Activated T-helper 2 cell treated with anti-CD3 and anti-CD28 coated beads, Interferon-gamma antibody, Interleukin-2, Interleukin-4, amounts not matched to agents 10 μg/mL and 5 μg/mL and 100 μg/mL, durations not matched to agents 14 hours and 24 hours and 36 hours (primary cell): ENCODE measurements at regions not wholly inside any gene's neighbourhood (a gene's known extent, or its start where the extent isn't known, plus 50 kb on each side); places are given as distances from the start of the nearest gene placed in this dataset.

ENCODE experiments used
- DNase-seq: peaks from one replicate; pipeline ENCODE4 v3.0.0; 2021; ENCODE audit warnings: low spot score
- H3K27ac Mint-ChIP-seq: one replicate; pipeline ENCODE4 v1.8.0; 2021; ENCODE audit warnings: mixed read lengths
- H3K27me3 Mint-ChIP-seq: one replicate; pipeline ENCODE4 v1.8.0; 2021; ENCODE audit warnings: low read depth, mixed read lengths
- H3K36me3 Mint-ChIP-seq: one replicate; pipeline ENCODE4 v1.8.0; 2021; ENCODE audit warnings: low read depth, mixed read lengths
- H3K4me1 Mint-ChIP-seq: one replicate; pipeline ENCODE4 v1.8.0; 2021; ENCODE audit warnings: low read depth, mixed read lengths
- H3K4me3 Mint-ChIP-seq: one replicate; pipeline ENCODE4 v1.8.0; 2021; ENCODE audit warnings: low read depth, mild to moderate bottlenecking, moderate library complexity, mixed read lengths
- H3K9me3 Mint-ChIP-seq: one replicate; pipeline ENCODE4 v1.8.0; 2021; ENCODE audit warnings: mixed read lengths
- intact Hi-C: fragments of 100-400 bp; cut with micrococcal nuclease; formaldehyde crosslinking; loops from one replicate; pipeline ENCODE4 v1.15.1; 2023

- Mint-ChIP-seq H3K4me3 (no peak overlapping the region), H3K9me3 (no peaks in the 10 kb centered on the region), H3K27ac (no peak overlapping the region), H3K36me3 (no peaks in the 10 kb centered on the region), H3K4me1 (peaks cover 29% of the 10 kb centered on the region), H3K27me3 (no peaks in the 10 kb centered on the region)
- intact Hi-C loops: no loop called here
- no peak for DNase-seq
These were observed 152.2 kb upstream of the PARP11 start for GRCh38 chr12:4025181-4026019.

- Mint-ChIP-seq H3K27me3 (no peaks in the 10 kb centered on the region), H3K27ac (no peak overlapping the region), H3K9me3 (no peaks in the 10 kb centered on the region), H3K36me3 (no peaks in the 10 kb centered on the region), H3K4me1 (peaks cover 26% of the 10 kb centered on the region), H3K4me3 (no peak overlapping the region)
- intact Hi-C loops: no loop called here
- DNase-seq: no peak
These were observed 151.5 kb upstream of the PARP11 start for GRCh38 chr12:4024701-4025100.

GRCh38 chr12:4015225-4016091 lies 142.3 kb upstream of the PARP11 start:
- Mint-ChIP-seq H3K27me3 (peaks cover 2% of the 10 kb centered on the region), H3K27ac (no peak overlapping the region), H3K36me3 (no peaks in the 10 kb centered on the region), H3K4me3 (no peak overlapping the region), H3K4me1 (no peaks in the 10 kb centered on the region), H3K9me3 (no peaks in the 10 kb centered on the region)
- intact Hi-C loops: no loop called here
- DNase-seq: no peak

- no peak overlapping the region for H3K4me3 Mint-ChIP-seq
- no peak overlapping the region for H3K27ac Mint-ChIP-seq
- H3K9me3 Mint-ChIP-seq: no peaks in the 10 kb centered on the region
- intact Hi-C loops: no loop called here
- no peaks in the 10 kb centered on the region for H3K36me3 Mint-ChIP-seq
- no peaks in the 10 kb centered on the region for H3K4me1 Mint-ChIP-seq
- H3K27me3 Mint-ChIP-seq: peaks cover 2% of the 10 kb centered on the region
- DNase-seq: no peak
These were observed 141.6 kb upstream of the PARP11 start for GRCh38 chr12:4014858-4015224.

- H3K4me1 Mint-ChIP-seq: no peaks in the 10 kb centered on the region
- H3K27me3 Mint-ChIP-seq: peaks cover 2% of the 10 kb centered on the region
- no peak for DNase-seq
- H3K4me3 Mint-ChIP-seq: no peak overlapping the region
- intact Hi-C loops: no loop called here
- no peaks in the 10 kb centered on the region for H3K36me3 Mint-ChIP-seq
- no peaks in the 10 kb centered on the region for H3K9me3 Mint-ChIP-seq
- no peak overlapping the region for H3K27ac Mint-ChIP-seq
These were observed 141.2 kb upstream of the PARP11 start for GRCh38 chr12:4014444-4014843.

- Mint-ChIP-seq H3K27ac (no peak overlapping the region), H3K9me3 (no peaks in the 10 kb centered on the region), H3K36me3 (no peaks in the 10 kb centered on the region), H3K4me1 (no peaks in the 10 kb centered on the region), H3K4me3 (no peak overlapping the region), H3K27me3 (peaks cover 2% of the 10 kb centered on the region)
- DNase-seq: no peak
- intact Hi-C loops: no loop called here
These were observed 140.1 kb upstream of the PARP11 start for GRCh38 chr12:4012977-4013968.

- Mint-ChIP-seq H3K36me3 (no peaks in the 10 kb centered on the region), H3K9me3 (no peaks in the 10 kb centered on the region), H3K4me1 (no peaks in the 10 kb centered on the region), H3K27ac (no peak overlapping the region), H3K27me3 (peaks cover 6% of the 10 kb centered on the region), H3K4me3 (no peak overlapping the region)
- intact Hi-C loops: no loop called here
- no peak for DNase-seq
These were observed 138.9 kb upstream of the PARP11 start for GRCh38 chr12:4012073-4012472.

GRCh38 chr12:4011597-4011996 lies 138.4 kb upstream of the PARP11 start:
- no peak for DNase-seq
- Mint-ChIP-seq H3K4me3 (no peak overlapping the region), H3K9me3 (no peaks in the 10 kb centered on the region), H3K4me1 (no peaks in the 10 kb centered on the region), H3K27ac (no peak overlapping the region), H3K36me3 (no peaks in the 10 kb centered on the region), H3K27me3 (peaks cover 6% of the 10 kb centered on the region)
- intact Hi-C loops: no loop called here

GRCh38 chr12:4009979-4010704 lies 136.9 kb upstream of the PARP11 start:
- Mint-ChIP-seq H3K4me3 (no peak overlapping the region), H3K36me3 (no peaks in the 10 kb centered on the region), H3K9me3 (no peaks in the 10 kb centered on the region), H3K27ac (no peak overlapping the region), H3K4me1 (no peaks in the 10 kb centered on the region), H3K27me3 (peaks cover 6% of the 10 kb centered on the region)
- DNase-seq: no peak
- intact Hi-C loops: no loop called here

GRCh38 chr12:4006743-4007142 lies 133.5 kb upstream of the PARP11 start:
- H3K36me3 Mint-ChIP-seq: no peaks in the 10 kb centered on the region
- no peak overlapping the region for H3K27ac Mint-ChIP-seq
- peaks cover 10% of the 10 kb centered on the region for H3K27me3 Mint-ChIP-seq
- no peak for DNase-seq
- H3K9me3 Mint-ChIP-seq: no peaks in the 10 kb centered on the region
- peaks cover 1% of the 10 kb centered on the region for H3K4me1 Mint-ChIP-seq
- H3K4me3 Mint-ChIP-seq: no peak overlapping the region
- intact Hi-C loops: no loop called here

GRCh38 chr12:4005851-4006430 lies 132.7 kb upstream of the PARP11 start:
- DNase-seq: no peak
- H3K4me1 Mint-ChIP-seq: peaks cover 1% of the 10 kb centered on the region
- H3K4me3 Mint-ChIP-seq: no peak overlapping the region
- no peaks in the 10 kb centered on the region for H3K36me3 Mint-ChIP-seq
- H3K27ac Mint-ChIP-seq: no peak overlapping the region
- peaks cover 10% of the 10 kb centered on the region for H3K27me3 Mint-ChIP-seq
- no peaks in the 10 kb centered on the region for H3K9me3 Mint-ChIP-seq
- intact Hi-C loops: no loop called here

- Mint-ChIP-seq H3K4me1 (peaks cover 8% of the 10 kb centered on the region), H3K4me3 (no peak overlapping the region), H3K27me3 (peaks cover 8% of the 10 kb centered on the region), H3K27ac (no peak overlapping the region), H3K9me3 (no peaks in the 10 kb centered on the region), H3K36me3 (no peaks in the 10 kb centered on the region)
- no peak for DNase-seq
- intact Hi-C loops: no loop called here
These were observed 130.4 kb upstream of the PARP11 start for GRCh38 chr12:4003576-4003975.
